Activated naive CD4-positive, alpha-beta T cell treated with anti-CD3 and anti-CD28 coated beads, Interleukin-2, amount 10 ng/mL, durations not matched to agents 7 days and 5 days (primary cell): ENCODE measurements at regions not wholly inside any gene's neighbourhood (a gene's known extent, or its start where the extent isn't known, plus 50 kb on each side); places are given as distances from the start of the nearest gene placed in this dataset.
"Not testable (repeated sequence)": the region's sequence is repeated elsewhere in the genome, so short reads cannot be mapped to it uniquely, and the experiment has no call there.

ENCODE experiments used
- CTCF ChIA-PET: fragments of 350-600 bp; sonication (Branson Sonifier 250); formaldehyde crosslinking; loops from one replicate; lab custom pipeline; 2021; ENCODE audit warnings: antibody characterized with exemption; lab: Charles Lee
- DNase-seq: peaks from one replicate; pipeline ENCODE4 v3.0.0-alpha.2; 2020
- H3K27ac Mint-ChIP-seq: one replicate; pipeline ENCODE4 v1.8.0; 2021; ENCODE audit warnings: mild to moderate bottlenecking, moderate library complexity, mixed read lengths
- H3K27me3 Mint-ChIP-seq: one replicate; pipeline ENCODE4 v1.8.0; 2021; ENCODE audit warnings: mild to moderate bottlenecking, mixed read lengths
- H3K36me3 Mint-ChIP-seq: one replicate; pipeline ENCODE4 v1.8.0; 2021; ENCODE audit warnings: mixed read lengths
- H3K4me1 Mint-ChIP-seq: one replicate; pipeline ENCODE4 v1.8.0; 2021; ENCODE audit warnings: mixed read lengths
- H3K4me3 Mint-ChIP-seq: one replicate; pipeline ENCODE4 v1.8.0; 2021; ENCODE audit warnings: mild to moderate bottlenecking, moderate library complexity, mixed read lengths
- H3K9me3 Mint-ChIP-seq: one replicate; pipeline ENCODE4 v1.8.0; 2021; ENCODE audit warnings: mixed read lengths

DNA sequence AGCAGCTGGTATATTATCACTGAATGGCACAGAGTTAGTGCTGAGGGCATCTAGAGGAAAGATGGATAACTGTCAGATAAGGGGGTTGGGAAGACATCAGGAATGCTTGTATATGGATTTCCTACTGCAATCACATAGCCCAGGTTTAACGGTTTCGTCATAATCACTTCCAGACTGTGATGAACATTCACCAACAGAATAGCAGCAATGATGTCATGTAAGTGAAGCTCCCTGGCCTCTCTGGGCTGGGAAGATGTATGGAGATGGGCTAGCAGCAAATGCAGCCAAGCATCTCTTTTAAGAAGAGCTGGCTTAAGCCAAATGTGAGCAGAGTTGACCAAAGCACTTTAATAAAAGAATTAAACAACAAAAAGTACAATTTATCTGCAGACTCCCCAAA lies 714.6 kb downstream of the GALC start:
- Mint-ChIP-seq H3K27me3 (no peaks in the 10 kb centered on the region), H3K36me3 (no peaks in the 10 kb centered on the region), H3K27ac (no peak overlapping the region), H3K9me3 (peaks cover 15% of the 10 kb centered on the region), H3K4me1 (no peaks in the 10 kb centered on the region), H3K4me3 (no peak overlapping the region)
- no peak for DNase-seq
- CTCF ChIA-PET, result no interaction called here

DNA sequence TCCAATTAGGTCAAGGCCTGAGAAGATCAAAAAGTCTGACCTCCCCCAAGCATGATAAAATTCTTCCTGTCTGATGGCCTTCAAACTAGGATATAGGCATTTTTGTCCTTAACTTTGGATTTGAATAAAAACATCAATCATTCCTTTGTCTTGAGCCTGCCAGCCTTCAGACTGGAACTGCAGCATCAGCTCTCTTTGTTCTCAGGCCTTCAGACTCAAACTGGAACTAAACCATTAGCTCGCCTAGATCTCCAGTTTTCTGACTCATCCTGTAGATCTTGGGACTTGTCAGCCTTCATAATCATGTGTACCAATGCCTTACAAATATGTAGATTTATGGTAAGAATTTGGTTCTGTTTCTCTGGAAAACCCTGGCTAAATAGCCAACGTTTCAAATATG lies 721.7 kb downstream of the GALC start:
- H3K9me3 Mint-ChIP-seq, result peaks cover 30% of the 10 kb centered on the region
- H3K36me3 Mint-ChIP-seq, result no peaks in the 10 kb centered on the region
- no peak overlapping the region for H3K27ac Mint-ChIP-seq
- no peaks in the 10 kb centered on the region for H3K27me3 Mint-ChIP-seq
- H3K4me3 Mint-ChIP-seq, result no peak overlapping the region
- DNase-seq, result no peak
- H3K4me1 Mint-ChIP-seq, result no peaks in the 10 kb centered on the region
- CTCF ChIA-PET, result no interaction called here

- CTCF ChIA-PET, result no interaction called here
- Mint-ChIP-seq H3K4me3 (no peak overlapping the region), H3K4me1 (no peaks in the 10 kb centered on the region), H3K9me3 (peaks cover 20% of the 10 kb centered on the region), H3K27me3 (no peaks in the 10 kb centered on the region), H3K27ac (no peak overlapping the region), H3K36me3 (no peaks in the 10 kb centered on the region)
- no peak for DNase-seq
These were observed 724.0 kb downstream of the GALC start for GRCh38 chr14:87268997-87269396.

DNA sequence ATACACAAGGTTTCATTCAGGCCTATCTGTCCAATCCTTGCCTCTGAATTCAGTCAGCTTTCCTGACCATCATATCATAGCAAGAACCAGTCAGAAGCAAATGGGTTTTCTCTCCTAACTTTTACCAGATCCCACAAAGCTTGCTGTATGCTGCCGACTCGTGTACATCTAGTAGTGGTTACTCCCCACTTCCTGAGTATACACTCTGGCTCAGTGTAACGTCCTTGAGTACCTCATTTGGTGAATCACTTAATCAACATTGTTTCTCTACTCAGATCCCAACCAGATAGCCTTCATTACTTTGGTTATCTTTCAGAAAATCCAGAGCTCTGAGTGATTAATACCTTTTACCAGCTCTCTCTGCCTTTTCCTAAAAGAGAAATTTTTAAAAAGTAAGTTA lies 728.2 kb downstream of the GALC start:
- H3K27me3 Mint-ChIP-seq, result no peaks in the 10 kb centered on the region

GRCh38 chr14:87264272-87264785 lies 728.7 kb downstream of the GALC start:
- CTCF ChIA-PET, result no interaction called here
- Mint-ChIP-seq H3K9me3 (peaks cover 2% of the 10 kb centered on the region), H3K4me3 (no peak overlapping the region)

More for the DNA sequence above, 728.2 kb downstream of the GALC start:
- Mint-ChIP-seq H3K36me3 (no peaks in the 10 kb centered on the region), H3K4me1 (no peaks in the 10 kb centered on the region), H3K9me3 (peaks cover 2% of the 10 kb centered on the region), H3K4me3 (no peak overlapping the region), H3K27ac (no peak overlapping the region)
- CTCF ChIA-PET, result no interaction called here
- DNase-seq, result no peak

GRCh38 chr14:87261621-87262020 lies 731.4 kb downstream of the GALC start:
- no peaks in the 10 kb centered on the region for H3K36me3 Mint-ChIP-seq
- H3K4me1 Mint-ChIP-seq, result no peaks in the 10 kb centered on the region
- H3K9me3 Mint-ChIP-seq, result peaks cover 5% of the 10 kb centered on the region
- no peak overlapping the region for H3K27ac Mint-ChIP-seq
- no peaks in the 10 kb centered on the region for H3K27me3 Mint-ChIP-seq
- CTCF ChIA-PET, result no interaction called here
- H3K4me3 Mint-ChIP-seq, result no peak overlapping the region
- DNase-seq, result no peak

More at GRCh38 chr14:87264272-87264785, 728.7 kb downstream of the GALC start:
- DNase-seq, result no peak
- no peaks in the 10 kb centered on the region for H3K36me3 Mint-ChIP-seq
- no peaks in the 10 kb centered on the region for H3K4me1 Mint-ChIP-seq
- H3K27me3 Mint-ChIP-seq, result no peaks in the 10 kb centered on the region
- no peak overlapping the region for H3K27ac Mint-ChIP-seq

DNA sequence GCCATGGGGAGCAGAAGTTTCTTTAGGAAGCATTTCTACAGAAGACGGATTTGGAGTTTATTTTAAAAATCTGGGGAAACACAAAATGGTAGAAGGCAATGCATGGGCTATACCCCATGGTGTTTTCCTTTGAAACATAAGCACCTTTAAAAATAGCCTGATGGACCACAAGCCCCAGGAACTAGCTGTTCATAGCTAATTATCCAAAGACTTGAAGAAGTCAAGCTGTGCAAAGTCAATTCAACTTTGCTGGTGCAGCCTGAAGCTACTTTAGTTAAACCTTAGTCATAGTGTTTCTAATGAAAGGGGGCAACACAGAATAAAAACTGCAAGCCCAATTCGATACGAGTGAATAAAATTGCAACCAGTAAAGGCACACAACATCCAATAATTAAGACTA lies 732.5 kb downstream of the GALC start:
- Mint-ChIP-seq H3K27me3 (no peaks in the 10 kb centered on the region), H3K36me3 (no peaks in the 10 kb centered on the region), H3K27ac (no peak overlapping the region), H3K4me3 (no peak overlapping the region), H3K4me1 (no peaks in the 10 kb centered on the region), H3K9me3 (peaks cover 7% of the 10 kb centered on the region)
- CTCF ChIA-PET, result no interaction called here
- DNase-seq, result no peak

DNA sequence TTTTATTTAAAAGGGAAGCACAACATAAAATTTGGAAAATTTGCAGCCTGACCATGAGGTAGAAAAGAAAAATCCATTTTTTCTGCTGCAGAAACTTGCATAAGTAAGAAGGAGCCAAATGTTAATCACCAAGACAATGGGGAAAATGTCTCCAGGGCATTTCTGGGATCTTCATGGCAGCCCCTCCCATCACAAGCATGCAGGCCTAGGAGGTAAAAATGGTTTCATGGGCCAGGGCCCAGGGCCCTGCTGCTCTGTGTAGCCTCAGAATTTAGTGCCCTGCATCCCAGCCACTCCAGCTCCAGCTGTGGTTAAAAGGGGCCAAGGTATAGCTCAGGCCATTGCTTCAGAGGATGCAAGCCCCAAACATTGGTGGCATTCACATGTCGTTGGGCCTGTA lies 735.6 kb downstream of the GALC start:
- H3K27me3 Mint-ChIP-seq, result no peaks in the 10 kb centered on the region
- H3K9me3 Mint-ChIP-seq, result peaks cover 8% of the 10 kb centered on the region
- H3K36me3 Mint-ChIP-seq, result no peaks in the 10 kb centered on the region
- CTCF ChIA-PET, result no interaction called here
- no peak overlapping the region for H3K4me3 Mint-ChIP-seq
- H3K4me1 Mint-ChIP-seq, result no peaks in the 10 kb centered on the region
- no peak overlapping the region for H3K27ac Mint-ChIP-seq
- DNase-seq, result no peak

DNA sequence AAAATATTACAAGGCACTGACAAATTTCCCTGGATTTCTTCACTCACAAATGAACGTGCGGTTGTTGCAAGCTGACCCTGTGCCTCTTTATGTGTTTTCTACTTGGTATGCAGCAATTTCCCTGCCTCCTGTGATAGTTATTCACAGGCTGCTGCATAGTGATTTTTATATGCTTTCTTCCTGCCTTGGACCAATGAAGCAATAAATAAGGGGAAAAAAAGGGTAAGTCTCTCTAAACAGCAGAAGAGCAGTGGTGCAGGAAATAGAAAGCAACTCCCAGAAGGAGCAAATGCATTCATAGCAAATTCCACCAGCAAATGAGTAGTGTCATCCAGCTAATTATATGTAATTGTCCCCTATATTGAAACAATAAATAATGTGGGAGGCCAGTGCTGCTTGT lies 737.9 kb downstream of the GALC start:
- no peak overlapping the region for H3K27ac Mint-ChIP-seq
- H3K4me1 Mint-ChIP-seq, result no peaks in the 10 kb centered on the region
- H3K27me3 Mint-ChIP-seq, result no peaks in the 10 kb centered on the region
- no peak overlapping the region for H3K4me3 Mint-ChIP-seq
- H3K9me3 Mint-ChIP-seq, result peaks cover 8% of the 10 kb centered on the region
- no peaks in the 10 kb centered on the region for H3K36me3 Mint-ChIP-seq
- no peak for DNase-seq
- CTCF ChIA-PET, result no interaction called here

DNA sequence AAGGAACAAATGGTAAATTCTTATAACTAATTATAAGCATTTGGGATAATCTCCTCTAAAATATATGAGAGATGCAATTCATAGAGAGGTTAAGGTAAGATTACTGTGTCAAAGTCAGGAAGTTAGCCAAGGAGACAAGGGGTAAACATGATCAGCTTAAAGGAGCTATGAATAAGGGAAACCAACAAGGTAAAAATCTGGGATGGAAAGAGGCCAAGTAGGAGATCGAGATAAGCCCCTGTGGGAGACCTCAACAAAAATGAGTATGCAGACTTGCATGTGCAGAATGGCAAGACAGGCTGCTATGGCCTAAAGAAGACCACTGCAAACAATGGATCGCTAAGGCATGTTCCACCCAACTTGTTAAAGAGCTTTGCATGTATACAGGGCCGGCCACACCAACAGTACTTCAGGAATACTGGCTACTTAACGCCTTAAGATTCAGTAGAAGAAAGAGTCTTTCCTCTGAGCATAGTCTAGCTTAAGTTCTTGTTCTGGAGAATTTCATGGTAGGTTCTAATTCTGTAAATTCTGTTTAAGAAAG lies 738.6 kb downstream of the GALC start:
- Mint-ChIP-seq H3K9me3 (peaks cover 11% of the 10 kb centered on the region), H3K4me3 (no peak overlapping the region), H3K27me3 (no peaks in the 10 kb centered on the region), H3K27ac (no peak overlapping the region), H3K36me3 (no peaks in the 10 kb centered on the region), H3K4me1 (no peaks in the 10 kb centered on the region)
- CTCF ChIA-PET, result no interaction called here
- DNase-seq, result no peak

- H3K9me3 Mint-ChIP-seq, result peaks cover 11% of the 10 kb centered on the region
- H3K4me3 Mint-ChIP-seq, H3K27ac Mint-ChIP-seq, H3K27me3 Mint-ChIP-seq, CTCF ChIA-PET, H3K4me1 Mint-ChIP-seq, H3K36me3 Mint-ChIP-seq, DNase-seq: not testable (repeated sequence)
These were observed 739.2 kb downstream of the GALC start for GRCh38 chr14:87253791-87254190.

GRCh38 chr14:87252103-87252502 lies 740.9 kb downstream of the GALC start:
- Mint-ChIP-seq H3K27ac (no peak overlapping the region), H3K27me3 (no peaks in the 10 kb centered on the region), H3K4me3 (no peak overlapping the region), H3K4me1 (no peaks in the 10 kb centered on the region), H3K36me3 (no peaks in the 10 kb centered on the region), H3K9me3 (peaks cover 11% of the 10 kb centered on the region)
- CTCF ChIA-PET, result no interaction called here
- DNase-seq, result no peak

GRCh38 chr14:87251011-87251410 lies 742.0 kb downstream of the GALC start:
- DNase-seq, result no peak
- H3K4me3 Mint-ChIP-seq, result no peak overlapping the region
- CTCF ChIA-PET, result no interaction called here
- no peak overlapping the region for H3K27ac Mint-ChIP-seq
- H3K27me3 Mint-ChIP-seq, result no peaks in the 10 kb centered on the region
- H3K9me3 Mint-ChIP-seq, result peaks cover 6% of the 10 kb centered on the region
- H3K4me1 Mint-ChIP-seq, result no peaks in the 10 kb centered on the region
- no peaks in the 10 kb centered on the region for H3K36me3 Mint-ChIP-seq

DNA sequence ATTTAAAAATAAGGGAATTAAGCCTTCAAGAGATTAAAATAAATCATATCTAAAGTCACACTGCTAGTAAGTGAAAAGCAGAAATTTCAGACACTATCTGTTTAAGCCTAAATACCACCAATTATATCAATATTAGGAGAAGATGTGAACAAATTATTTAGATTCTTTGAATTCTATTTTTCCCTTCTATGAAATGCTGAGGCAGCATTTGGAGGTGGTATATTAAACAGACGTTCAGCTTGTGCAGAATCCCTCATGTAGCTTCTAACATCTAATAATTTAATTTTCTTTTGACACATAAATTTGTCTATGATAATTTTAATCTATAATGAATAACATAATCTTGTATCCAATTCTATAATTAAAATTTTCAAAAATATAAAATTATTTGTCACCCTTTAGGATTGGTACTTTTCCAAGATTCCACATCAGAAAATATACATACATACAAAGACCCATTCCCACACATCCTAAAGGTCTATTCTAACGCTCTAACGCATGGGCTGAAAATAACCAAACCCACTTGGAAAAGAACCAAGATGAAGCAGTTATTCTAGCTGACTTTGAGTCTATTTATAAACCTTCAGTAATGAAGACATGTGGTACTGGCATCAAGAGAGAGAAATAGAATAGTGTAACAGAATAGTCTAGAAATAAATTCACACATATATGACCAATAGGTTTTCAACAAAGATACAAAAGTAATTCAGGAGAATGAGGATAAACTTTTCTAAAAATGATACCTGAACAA lies 751.8 kb downstream of the GALC start:
- Mint-ChIP-seq H3K27me3 (no peaks in the 10 kb centered on the region), H3K27ac (no peak overlapping the region), H3K36me3 (no peaks in the 10 kb centered on the region), H3K4me3 (no peak overlapping the region), H3K4me1 (no peaks in the 10 kb centered on the region), H3K9me3 (peaks cover 12% of the 10 kb centered on the region)
- CTCF ChIA-PET, result no interaction called here
- DNase-seq, result no peak

DNA sequence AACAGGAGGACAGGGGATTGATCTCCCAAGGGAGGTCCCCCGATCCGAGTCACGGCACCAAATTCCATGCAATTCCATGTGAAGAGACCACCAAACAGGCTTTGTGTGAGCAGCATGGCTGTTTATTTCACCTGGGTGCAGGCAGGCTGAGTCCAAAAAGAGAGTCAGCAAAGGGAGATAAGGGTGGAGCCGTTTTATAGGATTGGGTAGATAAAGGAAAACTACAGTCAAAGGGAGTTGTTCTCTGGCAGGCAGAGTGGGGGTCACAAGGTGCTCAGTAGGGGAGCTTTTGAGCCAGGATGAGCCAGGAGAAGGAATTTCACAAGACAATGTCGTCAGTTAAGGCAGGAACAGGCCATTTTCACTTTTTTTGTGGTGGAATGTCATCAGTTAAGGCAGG lies 752.7 kb downstream of the GALC start:
- H3K4me1 Mint-ChIP-seq, CTCF ChIA-PET, DNase-seq, H3K27ac Mint-ChIP-seq, H3K4me3 Mint-ChIP-seq, H3K36me3 Mint-ChIP-seq, H3K27me3 Mint-ChIP-seq: not testable (repeated sequence)
- peaks cover 17% of the 10 kb centered on the region for H3K9me3 Mint-ChIP-seq
